Activated CD8-positive, alpha-beta memory T cell treated with anti-CD3 and anti-CD28 coated beads, Interleukin-2, amount 50 U/mL, for 48 hours (primary cell): ENCODE measurements at regions not wholly inside any gene's neighbourhood (a gene's known extent, or its start where the extent isn't known, plus 50 kb on each side); places are given as distances from the start of the nearest gene placed in this dataset.

ENCODE experiments used
- DNase-seq: peaks from one replicate; pipeline ENCODE4 v3.0.0-alpha.2; 2020

- no peak for DNase-seq
Observed at GRCh38 chr6:165814679-165815078, 151.6 kb upstream of the PDE10A start.

GRCh38 chr6:165811512-165811911 lies 148.5 kb upstream of the PDE10A start:
- no peak for DNase-seq

- DNase-seq: no peak
Observed at GRCh38 chr6:165808021-165808420, 145.0 kb upstream of the PDE10A start.

GRCh38 chr6:165807249-165807960 lies 144.4 kb upstream of the PDE10A start:
- DNase-seq: no peak

GRCh38 chr6:165806126-165806810 lies 143.2 kb upstream of the PDE10A start:
- DNase-seq: no peak

GRCh38 chr6:165805636-165806035 lies 142.6 kb upstream of the PDE10A start:
- no peak for DNase-seq

- DNase-seq: no peak
Observed at GRCh38 chr6:165805067-165805555, 142.1 kb upstream of the PDE10A start.

GRCh38 chr6:165804331-165805066 lies 141.5 kb upstream of the PDE10A start:
- no peak for DNase-seq

- DNase-seq: no peak
Observed at GRCh38 chr6:165800337-165800736, 137.3 kb upstream of the PDE10A start.

GRCh38 chr6:165799391-165800153 lies 136.5 kb upstream of the PDE10A start:
- DNase-seq: no peak

GRCh38 chr6:165798991-165799390 lies 135.9 kb upstream of the PDE10A start:
- no peak for DNase-seq

GRCh38 chr6:165794179-165794601 lies 131.1 kb upstream of the PDE10A start:
- no peak for DNase-seq

- no peak for DNase-seq
Observed at GRCh38 chr6:165793287-165793825, 130.3 kb upstream of the PDE10A start.

- no peak for DNase-seq
Observed at GRCh38 chr6:165791876-165792437, 128.9 kb upstream of the PDE10A start.

GRCh38 chr6:165791306-165791705 lies 128.3 kb upstream of the PDE10A start:
- DNase-seq: no peak

GRCh38 chr6:165782812-165783211 lies 119.8 kb upstream of the PDE10A start:
- no peak for DNase-seq

GRCh38 chr6:165782134-165782533 lies 119.1 kb upstream of the PDE10A start:
- DNase-seq: no peak

- DNase-seq: no peak
Observed at GRCh38 chr6:165777680-165778079, 114.6 kb upstream of the PDE10A start.

- DNase-seq: no peak
Observed at GRCh38 chr6:165776691-165777090, 113.7 kb upstream of the PDE10A start.

GRCh38 chr6:165775721-165776120 lies 112.7 kb upstream of the PDE10A start:
- no peak for DNase-seq

- DNase-seq: no peak
Observed at GRCh38 chr6:165774903-165775601, 112.0 kb upstream of the PDE10A start.
